WTC11 (cell line): ENCODE measurements at regions not wholly inside any gene's neighbourhood (a gene's known extent, or its start where the extent isn't known, plus 50 kb on each side); places are given as distances from the start of the nearest gene placed in this dataset.

Experiments
- CREB1 ChIP-seq: sonication (generic); formaldehyde crosslinking; IDR thresholded peaks from 2 replicates; pipeline ENCODE4 v1.8.0; 2023; ENCODE audit warnings: mild to moderate bottlenecking, missing genetic modification reagents
- ZNF423 ChIP-seq: fragments of 250-450 bp; sonication (Bioruptor Pico); IDR thresholded peaks from 2 replicates; pipeline ENCODE4 v2.1.2; 2022; ENCODE audit warnings: mild to moderate bottlenecking, moderate library complexity
- TF ChIP-seq, protein P1 (sequence below): fragments of 200-600 bp; IDR thresholded peaks from 2 replicates; pipeline ENCODE4 v1.8.0; 2022; ENCODE audit warnings: antibody characterized with exemption
- TF ChIP-seq, protein P2 (sequence below): sonication (generic); formaldehyde crosslinking; conservative IDR thresholded peaks from 2 replicates; pipeline ENCODE4 v1.8.1; 2022; ENCODE audit warnings: mild to moderate bottlenecking, missing genetic modification reagents
- TF ChIP-seq, protein P3 (sequence below): sonication (generic); formaldehyde crosslinking; IDR thresholded peaks from 2 replicates; pipeline ENCODE4 v1.8.1; 2023; ENCODE audit warnings: mild to moderate bottlenecking, missing genetic modification reagents, moderate library complexity

DNA sequence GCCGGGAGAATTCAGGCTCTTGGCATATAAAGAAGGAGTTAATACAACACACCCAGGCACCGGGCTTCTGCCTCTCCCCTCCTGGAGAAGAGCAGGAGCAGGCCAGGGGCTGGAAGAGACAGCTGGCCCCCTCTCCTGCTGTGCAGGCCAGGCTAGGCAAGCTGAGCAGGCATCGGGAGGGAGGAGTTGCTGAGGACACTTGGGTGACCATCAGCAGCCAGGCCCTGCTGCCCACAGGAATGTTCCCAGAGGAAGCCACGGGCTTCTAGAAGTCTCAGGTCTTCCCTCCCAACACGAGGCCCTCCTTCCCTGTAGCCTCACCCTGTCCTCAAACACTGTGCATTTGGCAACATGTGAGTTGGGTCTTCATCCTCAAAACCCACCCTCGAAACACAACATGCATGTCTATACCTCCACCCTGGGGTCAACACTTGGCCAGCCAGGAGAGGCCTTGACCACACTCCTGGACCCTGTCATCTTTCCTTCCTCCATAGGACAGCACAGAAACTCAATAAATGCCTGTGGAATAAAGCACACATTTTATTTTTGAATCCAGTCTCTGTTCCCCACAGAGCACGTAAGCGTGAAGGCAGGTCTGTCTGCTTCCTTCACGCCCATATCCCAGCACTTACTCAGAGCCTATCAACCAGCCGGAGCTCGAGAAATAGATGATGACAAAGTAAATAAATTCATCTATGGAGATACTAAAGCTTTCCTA, 433.8 kb upstream of the ID2 start:
- TF ChIP-seq, protein P1, sequence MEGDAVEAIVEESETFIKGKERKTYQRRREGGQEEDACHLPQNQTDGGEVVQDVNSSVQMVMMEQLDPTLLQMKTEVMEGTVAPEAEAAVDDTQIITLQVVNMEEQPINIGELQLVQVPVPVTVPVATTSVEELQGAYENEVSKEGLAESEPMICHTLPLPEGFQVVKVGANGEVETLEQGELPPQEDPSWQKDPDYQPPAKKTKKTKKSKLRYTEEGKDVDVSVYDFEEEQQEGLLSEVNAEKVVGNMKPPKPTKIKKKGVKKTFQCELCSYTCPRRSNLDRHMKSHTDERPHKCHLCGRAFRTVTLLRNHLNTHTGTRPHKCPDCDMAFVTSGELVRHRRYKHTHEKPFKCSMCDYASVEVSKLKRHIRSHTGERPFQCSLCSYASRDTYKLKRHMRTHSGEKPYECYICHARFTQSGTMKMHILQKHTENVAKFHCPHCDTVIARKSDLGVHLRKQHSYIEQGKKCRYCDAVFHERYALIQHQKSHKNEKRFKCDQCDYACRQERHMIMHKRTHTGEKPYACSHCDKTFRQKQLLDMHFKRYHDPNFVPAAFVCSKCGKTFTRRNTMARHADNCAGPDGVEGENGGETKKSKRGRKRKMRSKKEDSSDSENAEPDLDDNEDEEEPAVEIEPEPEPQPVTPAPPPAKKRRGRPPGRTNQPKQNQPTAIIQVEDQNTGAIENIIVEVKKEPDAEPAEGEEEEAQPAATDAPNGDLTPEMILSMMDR: no peak
- TF ChIP-seq, protein P2, sequence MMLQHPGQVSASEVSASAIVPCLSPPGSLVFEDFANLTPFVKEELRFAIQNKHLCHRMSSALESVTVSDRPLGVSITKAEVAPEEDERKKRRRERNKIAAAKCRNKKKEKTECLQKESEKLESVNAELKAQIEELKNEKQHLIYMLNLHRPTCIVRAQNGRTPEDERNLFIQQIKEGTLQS (CRISPR knock-in tag): no peak
- TF ChIP-seq, protein P3, sequence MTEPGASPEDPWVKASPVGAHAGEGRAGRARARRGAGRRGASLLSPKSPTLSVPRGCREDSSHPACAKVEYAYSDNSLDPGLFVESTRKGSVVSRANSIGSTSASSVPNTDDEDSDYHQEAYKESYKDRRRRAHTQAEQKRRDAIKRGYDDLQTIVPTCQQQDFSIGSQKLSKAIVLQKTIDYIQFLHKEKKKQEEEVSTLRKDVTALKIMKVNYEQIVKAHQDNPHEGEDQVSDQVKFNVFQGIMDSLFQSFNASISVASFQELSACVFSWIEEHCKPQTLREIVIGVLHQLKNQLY (CRISPR knock-in tag): no peak
- TF ChIP-seq ZNF423 (CRISPR knock-in tag) (no peak), CREB1 (CRISPR knock-in tag) (no peak)
